ACC112 (cell line): ENCODE measurements at regions not wholly inside any gene's neighbourhood (a gene's known extent, or its start where the extent isn't known, plus 50 kb on each side); places are given as distances from the start of the nearest gene placed in this dataset.

Source experiments
- H2AFZ ChIP-seq: fragments of 200-600 bp; sonication (generic); one replicate; pipeline ENCODE4 v1.6.0; 2017; ENCODE audit warnings: antibody characterized with exemption, low read length; ENCODE audit not compliant: unreplicated experiment
- H3K27ac ChIP-seq: fragments of 200-600 bp; sonication (generic); 2 replicates; pipeline ENCODE4 v1.5.1; 2014; ENCODE audit warnings: low read depth, mild to moderate bottlenecking, antibody characterized with exemption, low read length, moderate library complexity
- H3K27me3 ChIP-seq: fragments of 200-600 bp; sonication (generic); 2 replicates; pipeline ENCODE4 v1.6.1; 2014; ENCODE audit warnings: mild to moderate bottlenecking, antibody characterized with exemption, low read length, moderate library complexity, mixed read lengths; ENCODE audit not compliant: insufficient read depth
- H3K36me3 ChIP-seq: fragments of 200-600 bp; sonication (generic); 2 replicates; pipeline ENCODE4 v1.6.1; 2016; ENCODE audit warnings: mild to moderate bottlenecking, antibody characterized with exemption, low read length, moderate library complexity, mixed read lengths; ENCODE audit not compliant: insufficient read depth
- H3K4me1 ChIP-seq: fragments of 200-600 bp; sonication (generic); one replicate; pipeline ENCODE4 v1.6.1; 2016; ENCODE audit warnings: low read length, mixed read lengths; ENCODE audit not compliant: insufficient read depth, unreplicated experiment, control insufficient read depth
- H3K4me3 ChIP-seq: fragments of 200-600 bp; sonication (generic); 2 replicates; pipeline ENCODE4 v1.5.1; 2014; ENCODE audit warnings: mild to moderate bottlenecking, low read depth, low read length
- H3K79me2 ChIP-seq: fragments of 200-600 bp; sonication (generic); one replicate; pipeline ENCODE4 v1.6.0; 2016; ENCODE audit warnings: low read length; ENCODE audit not compliant: control insufficient read depth, unreplicated experiment, insufficient read depth

DNA sequence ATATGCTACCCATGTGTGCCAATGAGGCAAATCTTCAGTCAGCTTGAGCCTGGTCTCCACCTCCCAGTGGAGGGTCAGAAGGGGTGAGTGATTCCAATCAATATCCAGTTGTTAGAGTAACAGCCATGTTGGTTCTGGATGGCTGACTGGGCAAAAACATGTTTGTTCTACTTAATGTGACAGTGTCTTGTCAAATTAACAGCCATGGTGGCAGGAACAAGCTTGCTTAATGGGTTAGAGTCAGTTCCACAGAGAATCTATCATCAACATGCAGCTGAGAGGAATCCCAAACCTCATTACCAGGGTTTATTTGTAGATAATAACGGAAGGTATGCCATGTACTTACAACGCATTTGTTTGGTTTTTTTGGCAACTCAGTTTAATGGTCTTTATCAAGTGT lies 133.2 kb downstream of the SLC17A6 start:
- H3K4me1 ChIP-seq = no peaks in the 10 kb centered on the region
- H3K27me3 ChIP-seq = no peaks in the 10 kb centered on the region
- no peaks in the 10 kb centered on the region for H3K79me2 ChIP-seq
- H3K27ac ChIP-seq = no peak overlapping the region
- no peak overlapping the region for H3K4me3 ChIP-seq
- no peaks in the 10 kb centered on the region for H3K36me3 ChIP-seq
- H2AFZ ChIP-seq = no peak overlapping the region

DNA sequence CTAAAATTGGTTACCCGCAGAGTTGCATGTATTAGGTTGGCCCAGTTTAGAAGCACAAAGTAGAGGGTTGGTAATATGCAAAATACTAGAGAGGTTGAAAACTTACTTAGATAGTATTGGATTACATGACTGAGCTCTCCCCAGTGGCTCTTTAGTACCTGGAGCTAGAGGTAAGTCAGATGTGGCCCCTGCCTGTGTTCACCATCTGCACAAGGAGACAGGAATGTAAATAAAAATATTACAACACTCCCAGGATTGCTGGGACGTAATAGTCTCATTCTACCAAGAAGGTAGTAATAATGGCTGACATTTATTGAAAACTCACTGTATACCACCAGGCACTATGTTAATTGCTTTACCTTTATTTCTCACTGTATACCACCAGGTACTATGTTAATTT lies 129.6 kb downstream of the SLC17A6 start:
- no peaks in the 10 kb centered on the region for H3K27me3 ChIP-seq
- no peak overlapping the region for H2AFZ ChIP-seq
- no peaks in the 10 kb centered on the region for H3K36me3 ChIP-seq
- no peaks in the 10 kb centered on the region for H3K4me1 ChIP-seq
- H3K27ac ChIP-seq = no peak overlapping the region
- no peak overlapping the region for H3K4me3 ChIP-seq
- no peaks in the 10 kb centered on the region for H3K79me2 ChIP-seq

DNA sequence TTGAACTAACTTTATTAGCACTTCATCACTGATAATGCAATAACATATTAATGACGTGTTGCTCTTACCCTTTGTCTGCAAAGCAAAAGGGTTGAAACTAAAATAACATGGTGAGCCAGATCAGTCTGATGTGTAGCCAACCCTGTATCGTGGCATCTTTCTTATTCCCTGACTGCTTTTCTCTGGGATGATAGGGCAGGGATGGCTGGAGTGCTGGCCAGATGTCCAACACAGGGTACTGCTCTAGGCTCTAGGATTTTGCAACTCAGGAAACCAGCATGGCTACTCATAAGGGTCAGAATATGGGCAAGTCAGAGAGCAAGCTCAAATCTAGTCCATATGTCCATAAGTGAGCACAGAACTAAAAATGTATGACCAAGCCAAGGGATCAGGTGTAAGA lies 129.1 kb downstream of the SLC17A6 start:
- Histone ChIP-seq H3K36me3 (no peaks in the 10 kb centered on the region), H3K4me1 (no peaks in the 10 kb centered on the region), H3K79me2 (no peaks in the 10 kb centered on the region), H3K27me3 (no peaks in the 10 kb centered on the region), H3K27ac (no peak overlapping the region), H2AFZ (no peak overlapping the region), H3K4me3 (no peak overlapping the region)

DNA sequence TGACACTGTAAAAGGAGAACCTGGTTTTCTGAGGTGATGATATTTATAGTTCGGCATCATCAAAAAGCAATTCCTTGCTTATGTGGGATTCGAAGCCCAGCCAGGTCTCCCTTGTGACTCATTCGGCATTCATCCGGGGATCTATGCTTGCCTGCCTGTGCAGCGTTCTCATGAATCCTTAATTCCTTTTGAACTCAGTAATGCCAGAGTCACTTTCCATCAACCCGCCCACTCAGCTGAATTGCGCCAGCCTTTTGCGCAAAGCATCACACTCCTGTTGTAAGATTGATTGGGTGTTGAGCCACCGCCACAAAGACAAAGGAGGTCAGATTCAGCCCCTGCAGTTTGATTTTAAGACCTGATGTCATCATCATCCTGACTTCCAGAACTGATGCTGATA lies 128.6 kb downstream of the SLC17A6 start:
- Histone ChIP-seq H3K4me1 (no peaks in the 10 kb centered on the region), H3K79me2 (no peaks in the 10 kb centered on the region), H3K27ac (no peak overlapping the region), H3K27me3 (no peaks in the 10 kb centered on the region), H2AFZ (no peak overlapping the region), H3K36me3 (no peaks in the 10 kb centered on the region), H3K4me3 (no peak overlapping the region)

DNA sequence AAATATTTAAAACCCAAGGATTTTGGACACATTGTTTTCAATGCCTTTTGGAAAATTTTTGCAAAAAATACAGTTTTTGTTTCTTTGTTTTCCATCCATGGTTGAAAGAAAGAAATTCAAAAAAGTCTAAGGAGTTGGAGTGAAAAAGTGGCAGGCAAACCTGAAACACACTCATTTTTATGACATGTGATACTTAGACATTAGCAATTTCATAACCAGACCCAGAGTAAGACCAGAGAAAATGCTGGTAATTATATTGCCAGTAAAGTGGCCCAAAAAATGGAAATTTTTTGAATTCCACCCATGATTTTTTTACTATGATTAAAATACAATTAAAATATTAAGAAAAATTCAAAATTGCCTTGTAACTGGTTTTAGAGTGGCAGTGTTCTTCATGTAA lies 128.2 kb downstream of the SLC17A6 start:
- Histone ChIP-seq H3K79me2 (no peaks in the 10 kb centered on the region), H3K27me3 (no peaks in the 10 kb centered on the region), H3K4me3 (no peak overlapping the region), H3K27ac (no peak overlapping the region), H2AFZ (no peak overlapping the region), H3K4me1 (no peaks in the 10 kb centered on the region), H3K36me3 (no peaks in the 10 kb centered on the region)

DNA sequence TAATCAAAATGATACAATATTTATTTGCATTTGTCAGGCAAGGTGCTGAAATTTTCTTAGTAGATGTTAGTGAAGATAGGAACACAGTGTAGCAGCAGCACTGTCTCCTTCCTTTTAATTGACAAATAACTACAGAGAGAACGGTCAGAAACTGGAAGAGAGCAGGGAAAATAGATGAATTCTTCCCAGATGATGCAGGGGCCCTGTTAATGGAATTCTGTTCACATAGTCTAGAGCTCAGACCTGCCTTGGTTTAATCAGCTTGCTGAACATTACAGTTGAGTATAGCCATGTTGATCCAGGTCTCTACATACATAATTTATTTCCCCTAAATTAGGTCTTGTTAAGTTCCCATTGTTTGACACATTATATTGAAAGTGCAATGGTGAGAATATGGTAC lies 127.4 kb downstream of the SLC17A6 start:
- no peaks in the 10 kb centered on the region for H3K4me1 ChIP-seq
- no peaks in the 10 kb centered on the region for H3K36me3 ChIP-seq
- H3K4me3 ChIP-seq = no peak overlapping the region
- no peaks in the 10 kb centered on the region for H3K79me2 ChIP-seq
- H3K27ac ChIP-seq = no peak overlapping the region
- no peak overlapping the region for H2AFZ ChIP-seq
- no peaks in the 10 kb centered on the region for H3K27me3 ChIP-seq

DNA sequence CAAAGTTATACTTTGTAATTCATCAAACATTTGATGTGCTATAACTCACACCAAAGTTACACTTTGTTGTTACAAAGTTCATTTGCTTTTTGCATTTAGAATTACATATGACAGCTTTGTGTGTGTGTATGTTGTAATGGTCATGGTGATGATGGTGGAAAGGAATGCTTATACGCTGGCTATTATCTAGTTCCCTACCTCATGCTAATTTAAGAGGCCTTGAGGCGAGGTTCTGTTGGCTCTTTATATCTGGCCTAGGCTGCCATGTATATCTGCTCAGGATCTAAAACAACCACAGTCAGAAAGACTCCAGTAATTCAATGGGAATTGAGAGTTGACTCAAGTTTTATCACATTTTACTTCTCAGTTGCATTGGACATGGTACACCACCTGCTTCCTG lies 123.4 kb downstream of the SLC17A6 start:
- H3K27ac ChIP-seq = no peak overlapping the region
- H2AFZ ChIP-seq = no peak overlapping the region
- no peaks in the 10 kb centered on the region for H3K79me2 ChIP-seq
- no peaks in the 10 kb centered on the region for H3K27me3 ChIP-seq
- no peaks in the 10 kb centered on the region for H3K36me3 ChIP-seq
- H3K4me1 ChIP-seq = no peaks in the 10 kb centered on the region
- H3K4me3 ChIP-seq = no peak overlapping the region

DNA sequence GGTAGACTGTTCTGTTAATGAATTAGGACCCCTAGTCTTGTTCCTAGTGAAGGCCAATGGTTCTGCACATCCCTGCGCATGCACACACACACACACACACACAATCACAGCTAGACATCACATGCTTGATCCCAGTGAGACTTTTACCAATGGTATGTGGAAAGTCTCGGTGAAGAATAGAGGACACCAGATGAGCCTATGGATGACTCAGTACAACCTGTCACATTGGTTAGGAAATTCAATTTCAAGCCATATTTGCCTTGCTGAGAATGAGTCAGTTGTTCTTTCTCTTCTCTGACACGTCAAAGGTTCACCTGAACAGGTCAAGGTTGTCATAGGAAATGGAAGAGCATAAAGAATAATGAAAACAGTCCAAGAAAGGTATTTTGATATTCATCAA lies 122.0 kb downstream of the SLC17A6 start:
- Histone ChIP-seq H3K79me2 (no peaks in the 10 kb centered on the region), H3K27ac (no peak overlapping the region)

DNA sequence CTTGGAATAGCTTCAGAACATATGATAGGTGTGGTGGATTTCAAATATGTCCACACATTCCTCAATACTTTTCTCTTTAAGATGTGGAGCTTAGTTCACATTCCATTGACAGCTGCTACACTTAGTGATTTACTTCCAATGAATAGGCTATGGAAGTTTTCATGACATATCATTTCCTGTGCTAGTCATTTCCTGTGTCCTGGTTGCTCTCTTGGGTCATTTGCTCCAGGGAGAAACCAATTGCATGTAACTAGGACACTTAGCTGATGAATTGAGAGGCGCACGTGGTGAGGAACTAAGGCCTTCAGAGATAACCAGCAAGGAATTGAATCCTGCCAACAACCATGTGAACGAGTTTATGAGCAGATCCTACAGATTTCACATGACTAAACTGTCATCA lies 120.9 kb downstream of the SLC17A6 start:
- Histone ChIP-seq H2AFZ (no peak overlapping the region), H3K27ac (peak overlapping the region; percentile 7; the same call in 1 of the 2 replicates), H3K4me1 (no peaks in the 10 kb centered on the region), H3K36me3 (no peaks in the 10 kb centered on the region), H3K4me3 (no peak overlapping the region), H3K27me3 (no peaks in the 10 kb centered on the region), H3K79me2 (no peaks in the 10 kb centered on the region)

More for the DNA sequence above, 122.0 kb downstream of the SLC17A6 start:
- H3K27me3 ChIP-seq = no peaks in the 10 kb centered on the region
- no peaks in the 10 kb centered on the region for H3K4me1 ChIP-seq
- H3K4me3 ChIP-seq = no peak overlapping the region
- no peaks in the 10 kb centered on the region for H3K36me3 ChIP-seq
- H2AFZ ChIP-seq = no peak overlapping the region

DNA sequence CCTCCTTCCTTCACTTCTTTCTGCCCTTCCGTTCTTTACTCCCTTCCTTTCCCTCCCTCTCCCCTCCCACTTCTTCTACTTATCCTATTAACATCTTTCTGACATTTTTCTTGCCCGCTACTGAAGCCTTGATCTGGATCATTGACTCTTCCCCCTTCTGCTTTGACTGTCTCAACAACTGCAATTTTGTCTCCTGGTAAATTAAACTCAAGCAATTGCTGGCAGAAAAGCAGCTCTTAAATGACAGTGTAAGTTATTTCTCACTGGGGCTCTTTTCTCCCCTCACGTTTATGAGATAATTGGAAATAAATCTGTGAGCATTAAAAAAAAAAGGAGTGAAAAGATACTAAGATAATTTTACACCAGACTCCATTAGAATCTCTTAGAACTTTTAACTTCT lies 120.0 kb downstream of the SLC17A6 start:
- no peaks in the 10 kb centered on the region for H3K4me1 ChIP-seq

DNA sequence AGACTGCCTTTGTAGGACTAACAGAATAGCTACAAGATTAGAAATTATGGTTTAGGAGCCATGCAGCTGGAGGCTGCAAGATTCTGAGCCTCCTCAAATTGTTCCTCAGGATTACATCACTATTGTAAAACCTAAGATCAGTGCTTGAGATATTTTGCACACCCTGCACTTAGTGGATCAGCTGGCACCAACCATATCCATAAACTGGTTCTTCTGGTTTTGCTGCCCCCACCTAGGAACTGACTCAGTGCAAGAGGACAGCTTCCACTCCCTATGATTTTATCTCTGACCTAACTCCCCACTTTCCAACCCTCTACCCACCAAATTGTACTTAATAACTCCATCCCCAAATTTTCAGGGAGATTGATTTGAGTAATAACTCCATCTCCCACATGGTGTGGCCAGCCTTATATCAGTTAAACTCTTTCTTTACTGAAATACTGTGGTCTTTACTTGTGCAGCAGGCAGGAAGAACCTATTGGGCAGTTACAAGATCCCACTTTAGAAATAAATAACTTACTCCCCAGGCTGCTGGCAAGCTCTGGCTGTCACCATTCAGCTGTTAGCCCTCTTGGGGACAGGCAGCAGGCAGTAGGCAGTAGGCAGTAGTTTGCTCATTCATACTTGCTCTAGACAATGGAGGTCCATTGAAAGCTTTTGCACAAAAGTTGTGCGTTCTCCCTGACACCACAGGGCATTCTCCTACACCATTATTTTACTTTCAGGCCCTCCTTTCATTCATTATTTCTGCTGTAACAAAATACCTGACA lies 119.0 kb downstream of the SLC17A6 start:
- H2AFZ ChIP-seq = no peak overlapping the region
- no peak overlapping the region for H3K27ac ChIP-seq
- no peaks in the 10 kb centered on the region for H3K4me1 ChIP-seq
- H3K79me2 ChIP-seq = no peaks in the 10 kb centered on the region
- no peaks in the 10 kb centered on the region for H3K27me3 ChIP-seq
- no peaks in the 10 kb centered on the region for H3K36me3 ChIP-seq
- H3K4me3 ChIP-seq = no peak overlapping the region

More for the DNA sequence above, 120.0 kb downstream of the SLC17A6 start:
- Histone ChIP-seq H3K27me3 (no peaks in the 10 kb centered on the region), H3K27ac (no peak overlapping the region), H3K36me3 (no peaks in the 10 kb centered on the region), H2AFZ (no peak overlapping the region), H3K79me2 (no peaks in the 10 kb centered on the region), H3K4me3 (no peak overlapping the region)
